HS-27A (cell line): ENCODE measurements at regions not wholly inside any gene's neighbourhood (a gene's known extent, or its start where the extent isn't known, plus 50 kb on each side); places are given as distances from the start of the nearest gene placed in this dataset.

ENCODE experiments used
- DNase-seq: peaks from one replicate; pipeline ENCODE4 v3.0.0-alpha.2; 2012; ENCODE audit warnings: low read depth, missing footprints

GRCh38 chr16:48942996-48943395 lies 333.0 kb upstream of the N4BP1 start:
- DNase-seq: no peak

- DNase-seq: no peak
Observed at GRCh38 chr16:48936811-48937210, 326.8 kb upstream of the N4BP1 start.

- DNase-seq: no peak
Observed at GRCh38 chr16:48932216-48932855, 322.4 kb upstream of the N4BP1 start.

- DNase-seq: no peak
Observed at GRCh38 chr16:48930951-48931553, 321.1 kb upstream of the N4BP1 start.

- DNase-seq: no peak
Observed at GRCh38 chr16:48919791-48920190, 309.8 kb upstream of the N4BP1 start.

- DNase-seq: no peak
Observed at GRCh38 chr16:48918520-48919258, 308.7 kb upstream of the N4BP1 start.

GRCh38 chr16:48916566-48916965 lies 306.6 kb upstream of the N4BP1 start:
- no peak for DNase-seq

GRCh38 chr16:48914070-48914469 lies 304.1 kb upstream of the N4BP1 start:
- DNase-seq: no peak

GRCh38 chr16:48913384-48913783 lies 303.4 kb upstream of the N4BP1 start:
- DNase-seq: no peak

GRCh38 chr16:48912360-48912759 lies 302.4 kb upstream of the N4BP1 start:
- no peak for DNase-seq

GRCh38 chr16:48911700-48912099 lies 301.7 kb upstream of the N4BP1 start:
- no peak for DNase-seq

GRCh38 chr16:48910214-48910613 lies 300.2 kb upstream of the N4BP1 start:
- no peak for DNase-seq

GRCh38 chr16:48909231-48909630 lies 299.3 kb upstream of the N4BP1 start:
- no peak for DNase-seq

GRCh38 chr16:48907906-48908634 lies 298.1 kb upstream of the N4BP1 start:
- DNase-seq: no peak

GRCh38 chr16:48905632-48906505 lies 295.9 kb upstream of the N4BP1 start:
- no peak for DNase-seq

GRCh38 chr16:48904333-48904732 lies 294.4 kb upstream of the N4BP1 start:
- no peak for DNase-seq

- no peak for DNase-seq
Observed at GRCh38 chr16:48903039-48903438, 293.1 kb upstream of the N4BP1 start.

- DNase-seq: no peak
Observed at GRCh38 chr16:48901712-48902374, 291.9 kb upstream of the N4BP1 start.

- no peak for DNase-seq
Observed at GRCh38 chr16:48899500-48899899, 289.5 kb upstream of the N4BP1 start.

GRCh38 chr16:48897698-48898205 lies 287.8 kb upstream of the N4BP1 start:
- no peak for DNase-seq

GRCh38 chr16:48895142-48895541 lies 285.2 kb upstream of the N4BP1 start:
- no peak for DNase-seq
